ENCODE measurements at regions not wholly inside any gene's neighbourhood (a gene's known extent, or its start where the extent isn't known, plus 50 kb on each side); places are given as distances from the start of the nearest gene placed in this dataset.
"Not testable (repeated sequence)": the region's sequence is repeated elsewhere in the genome, so short reads cannot be mapped to it uniquely, and the experiment has no call there.

DNA sequence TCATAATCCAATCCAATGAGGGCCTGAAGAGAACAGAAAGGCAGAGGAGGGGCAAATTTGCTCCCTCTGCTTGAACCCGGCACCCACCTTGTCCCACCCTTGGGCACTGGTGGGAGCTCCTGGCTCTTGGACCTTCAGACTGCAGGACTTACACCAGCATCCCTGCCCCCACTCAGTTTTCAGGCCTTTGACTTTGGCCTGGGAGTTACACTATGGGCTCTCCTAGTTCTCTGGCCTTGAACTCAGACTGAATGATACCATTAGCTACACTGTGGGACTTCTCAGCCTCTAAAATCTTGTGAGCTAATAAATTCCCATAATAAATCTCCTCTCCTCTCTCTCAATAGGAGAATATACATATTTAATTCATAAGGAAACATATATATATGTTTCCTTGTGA, 114.4 kb downstream of the AHR start:
- Histone ChIP-seq H3K36me3 (ENCODE audit: control insufficient read depth, insufficient read depth, low read length) (no peaks in the 10 kb centered on the region), H3K27me3 (ENCODE audit: control insufficient read depth, insufficient read depth, low read length) (no peaks in the 10 kb centered on the region), H3K27ac (ENCODE audit: low read length) (no peak overlapping the region), H3K4me3 (ENCODE audit: low read length) (no peak overlapping the region), H3K9me3 (ENCODE audit: control insufficient read depth, insufficient read depth, low read length) (no peaks in the 10 kb centered on the region), H3K4me1 (ENCODE audit: control insufficient read depth, insufficient read depth, low read length) (no peaks in the 10 kb centered on the region)
- no CpG with 5 or more reads among the region's 1 CpG for WGBS (ENCODE audit: insufficient coverage, insufficient read length)
- DNase-seq (ENCODE audit: low read depth, low spot score) = no peak

GRCh38 chr7:17415955-17416354, 117.5 kb downstream of the AHR start:
- no CpG with 5 or more reads among the region's 2 CpGs for WGBS (ENCODE audit: insufficient coverage, insufficient read length)

GRCh38 chr7:17420308-17421015, 122.0 kb downstream of the AHR start:
- not testable (repeated sequence) for H3K9me3 ChIP-seq (ENCODE audit: control insufficient read depth, insufficient read depth, low read length); H3K27ac ChIP-seq (ENCODE audit: low read length); H3K27me3 ChIP-seq (ENCODE audit: control insufficient read depth, insufficient read depth, low read length); H3K4me3 ChIP-seq (ENCODE audit: low read length); H3K4me1 ChIP-seq (ENCODE audit: control insufficient read depth, insufficient read depth, low read length); H3K36me3 ChIP-seq (ENCODE audit: control insufficient read depth, insufficient read depth, low read length); DNase-seq (ENCODE audit: low read depth, low spot score)
- WGBS (ENCODE audit: insufficient coverage, insufficient read length) = no CpG with 5 or more reads among the region's 7 CpGs

More at GRCh38 chr7:17415955-17416354, 117.5 kb downstream of the AHR start:
- Histone ChIP-seq H3K36me3 (ENCODE audit: control insufficient read depth, insufficient read depth, low read length) (no peaks in the 10 kb centered on the region), H3K9me3 (ENCODE audit: control insufficient read depth, insufficient read depth, low read length) (no peaks in the 10 kb centered on the region), H3K4me1 (ENCODE audit: control insufficient read depth, insufficient read depth, low read length) (no peaks in the 10 kb centered on the region), H3K27ac (ENCODE audit: low read length) (no peak overlapping the region), H3K4me3 (ENCODE audit: low read length) (no peak overlapping the region), H3K27me3 (ENCODE audit: control insufficient read depth, insufficient read depth, low read length) (no peaks in the 10 kb centered on the region)
- no peak for DNase-seq (ENCODE audit: low read depth, low spot score)

DNA sequence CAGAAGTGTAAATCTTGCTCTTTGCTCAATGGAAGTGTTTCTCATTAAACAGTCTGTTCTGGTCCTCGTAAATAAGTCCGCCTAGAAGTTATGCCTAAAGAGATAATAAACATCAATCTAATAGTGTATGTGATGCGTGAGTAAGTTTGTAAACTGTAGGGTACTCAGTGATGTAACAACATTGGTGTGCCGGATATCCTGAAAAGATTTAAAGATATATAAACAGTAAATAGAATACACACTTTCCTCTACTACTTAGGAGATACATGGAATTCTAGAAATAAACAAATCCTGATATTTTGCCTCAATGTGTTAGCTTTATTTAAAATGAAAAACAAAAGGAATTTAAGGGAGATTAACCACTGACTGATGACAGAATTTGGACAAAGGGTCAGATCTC, 123.5 kb downstream of the AHR start:
- no CpG with 5 or more reads among the region's 4 CpGs for WGBS (ENCODE audit: insufficient coverage, insufficient read length)
- Histone ChIP-seq H3K9me3 (ENCODE audit: control insufficient read depth, insufficient read depth, low read length) (no peaks in the 10 kb centered on the region; the same call in 1 of the 2 replicates), H3K4me3 (ENCODE audit: low read length) (no peak overlapping the region), H3K27ac (ENCODE audit: low read length) (no peak overlapping the region), H3K4me1 (ENCODE audit: control insufficient read depth, insufficient read depth, low read length) (no peaks in the 10 kb centered on the region), H3K27me3 (ENCODE audit: control insufficient read depth, insufficient read depth, low read length) (no peaks in the 10 kb centered on the region), H3K36me3 (ENCODE audit: control insufficient read depth, insufficient read depth, low read length) (no peaks in the 10 kb centered on the region)
- no peak for DNase-seq (ENCODE audit: low read depth, low spot score)

GRCh38 chr7:17422966-17423365, 124.5 kb downstream of the AHR start:
- no peak overlapping the region for H3K27ac ChIP-seq (ENCODE audit: low read length)
- WGBS (ENCODE audit: insufficient coverage, insufficient read length) = no CpG with 5 or more reads among the region's 2 CpGs
- DNase-seq (ENCODE audit: low read depth, low spot score) = no peak

GRCh38 chr7:17427924-17428323, 129.5 kb downstream of the AHR start:
- H3K9me3 ChIP-seq (ENCODE audit: control insufficient read depth, insufficient read depth, low read length) = no peaks in the 10 kb centered on the region; the same call in 1 of the 2 replicates
- H3K27ac ChIP-seq (ENCODE audit: low read length) = no peak overlapping the region
- no peaks in the 10 kb centered on the region for H3K4me1 ChIP-seq (ENCODE audit: control insufficient read depth, insufficient read depth, low read length)
- H3K27me3 ChIP-seq (ENCODE audit: control insufficient read depth, insufficient read depth, low read length) = no peaks in the 10 kb centered on the region
- no peaks in the 10 kb centered on the region for H3K36me3 ChIP-seq (ENCODE audit: control insufficient read depth, insufficient read depth, low read length)
- H3K4me3 ChIP-seq (ENCODE audit: low read length) = no peak overlapping the region
- DNase-seq (ENCODE audit: low read depth, low spot score) = no peak

More at GRCh38 chr7:17422966-17423365, 124.5 kb downstream of the AHR start:
- H3K36me3 ChIP-seq (ENCODE audit: control insufficient read depth, insufficient read depth, low read length) = no peaks in the 10 kb centered on the region
- no peaks in the 10 kb centered on the region; the same call in 1 of the 2 replicates for H3K9me3 ChIP-seq (ENCODE audit: control insufficient read depth, insufficient read depth, low read length)
- H3K4me3 ChIP-seq (ENCODE audit: low read length) = no peak overlapping the region
- no peaks in the 10 kb centered on the region for H3K27me3 ChIP-seq (ENCODE audit: control insufficient read depth, insufficient read depth, low read length)
- no peaks in the 10 kb centered on the region for H3K4me1 ChIP-seq (ENCODE audit: control insufficient read depth, insufficient read depth, low read length)

- no peaks in the 10 kb centered on the region for H3K4me1 ChIP-seq (ENCODE audit: control insufficient read depth, insufficient read depth, low read length)
- no peaks in the 10 kb centered on the region for H3K36me3 ChIP-seq (ENCODE audit: control insufficient read depth, insufficient read depth, low read length)
- DNase-seq (ENCODE audit: low read depth, low spot score) = no peak
- H3K27ac ChIP-seq (ENCODE audit: low read length) = no peak overlapping the region
- no peaks in the 10 kb centered on the region for H3K27me3 ChIP-seq (ENCODE audit: control insufficient read depth, insufficient read depth, low read length)
- WGBS (ENCODE audit: insufficient coverage, insufficient read length) = no CpG with 5 or more reads among the region's 4 CpGs
- no peaks in the 10 kb centered on the region; the same call in 1 of the 2 replicates for H3K9me3 ChIP-seq (ENCODE audit: control insufficient read depth, insufficient read depth, low read length)
- H3K4me3 ChIP-seq (ENCODE audit: low read length) = no peak overlapping the region
Observed at GRCh38 chr7:17429579-17429978, 131.1 kb downstream of the AHR start.

DNA sequence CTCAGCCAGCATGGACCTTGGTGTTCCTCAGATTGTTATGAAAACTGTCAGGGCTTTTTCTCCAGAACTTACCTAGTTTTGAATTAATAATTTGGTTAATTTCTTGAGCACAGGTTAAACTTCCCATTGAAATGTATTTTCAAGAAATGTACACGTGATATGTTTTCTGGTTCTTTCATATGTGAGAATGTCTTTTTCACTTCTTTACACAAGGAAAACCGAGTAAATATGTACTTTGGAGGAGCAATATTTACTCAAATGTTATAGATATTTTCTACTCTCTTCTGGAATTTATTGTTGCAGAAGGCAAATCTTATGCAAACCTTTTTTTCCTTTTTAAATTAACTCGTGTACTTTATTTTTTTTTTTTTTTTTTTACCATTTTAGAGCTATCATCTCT, 134.3 kb downstream of the AHR start:
- H3K4me1 ChIP-seq (ENCODE audit: control insufficient read depth, insufficient read depth, low read length) = no peaks in the 10 kb centered on the region
- H3K36me3 ChIP-seq (ENCODE audit: control insufficient read depth, insufficient read depth, low read length) = no peaks in the 10 kb centered on the region
- no peak for DNase-seq (ENCODE audit: low read depth, low spot score)
- no peaks in the 10 kb centered on the region for H3K9me3 ChIP-seq (ENCODE audit: control insufficient read depth, insufficient read depth, low read length)
- no peak overlapping the region for H3K27ac ChIP-seq (ENCODE audit: low read length)
- H3K4me3 ChIP-seq (ENCODE audit: low read length) = no peak overlapping the region
- H3K27me3 ChIP-seq (ENCODE audit: control insufficient read depth, insufficient read depth, low read length) = no peaks in the 10 kb centered on the region
- WGBS (ENCODE audit: insufficient coverage, insufficient read length) = no CpG with 5 or more reads among the region's 3 CpGs

DNA sequence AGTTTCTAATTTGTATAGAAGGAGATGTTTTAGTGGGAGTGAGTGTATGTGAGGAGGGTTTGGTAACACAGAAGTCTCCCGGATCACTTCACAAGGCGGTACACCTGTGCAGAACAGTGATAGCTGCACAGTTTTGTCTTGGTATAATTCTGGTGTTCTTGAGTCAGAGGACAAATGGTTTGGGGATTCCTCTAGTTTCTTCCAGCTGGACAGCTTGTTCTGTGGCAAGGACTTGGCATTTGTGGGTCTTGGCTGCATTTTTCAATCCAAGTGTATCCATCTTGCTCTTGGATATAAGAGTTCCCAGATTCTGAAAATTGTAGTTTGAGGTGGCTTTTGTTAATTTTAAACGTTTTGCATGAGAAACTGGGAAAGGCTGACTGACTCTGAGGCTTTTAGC, 135.7 kb downstream of the AHR start:
- H3K9me3 ChIP-seq (ENCODE audit: control insufficient read depth, insufficient read depth, low read length) = no peaks in the 10 kb centered on the region
- WGBS (ENCODE audit: insufficient coverage, insufficient read length) = no CpG with 5 or more reads among the region's 3 CpGs
- H3K27ac ChIP-seq (ENCODE audit: low read length) = no peak overlapping the region
- DNase-seq (ENCODE audit: low read depth, low spot score) = no peak
- no peak overlapping the region for H3K4me3 ChIP-seq (ENCODE audit: low read length)
- H3K36me3 ChIP-seq (ENCODE audit: control insufficient read depth, insufficient read depth, low read length) = no peaks in the 10 kb centered on the region
- no peaks in the 10 kb centered on the region for H3K4me1 ChIP-seq (ENCODE audit: control insufficient read depth, insufficient read depth, low read length)
- H3K27me3 ChIP-seq (ENCODE audit: control insufficient read depth, insufficient read depth, low read length) = no peaks in the 10 kb centered on the region

DNA sequence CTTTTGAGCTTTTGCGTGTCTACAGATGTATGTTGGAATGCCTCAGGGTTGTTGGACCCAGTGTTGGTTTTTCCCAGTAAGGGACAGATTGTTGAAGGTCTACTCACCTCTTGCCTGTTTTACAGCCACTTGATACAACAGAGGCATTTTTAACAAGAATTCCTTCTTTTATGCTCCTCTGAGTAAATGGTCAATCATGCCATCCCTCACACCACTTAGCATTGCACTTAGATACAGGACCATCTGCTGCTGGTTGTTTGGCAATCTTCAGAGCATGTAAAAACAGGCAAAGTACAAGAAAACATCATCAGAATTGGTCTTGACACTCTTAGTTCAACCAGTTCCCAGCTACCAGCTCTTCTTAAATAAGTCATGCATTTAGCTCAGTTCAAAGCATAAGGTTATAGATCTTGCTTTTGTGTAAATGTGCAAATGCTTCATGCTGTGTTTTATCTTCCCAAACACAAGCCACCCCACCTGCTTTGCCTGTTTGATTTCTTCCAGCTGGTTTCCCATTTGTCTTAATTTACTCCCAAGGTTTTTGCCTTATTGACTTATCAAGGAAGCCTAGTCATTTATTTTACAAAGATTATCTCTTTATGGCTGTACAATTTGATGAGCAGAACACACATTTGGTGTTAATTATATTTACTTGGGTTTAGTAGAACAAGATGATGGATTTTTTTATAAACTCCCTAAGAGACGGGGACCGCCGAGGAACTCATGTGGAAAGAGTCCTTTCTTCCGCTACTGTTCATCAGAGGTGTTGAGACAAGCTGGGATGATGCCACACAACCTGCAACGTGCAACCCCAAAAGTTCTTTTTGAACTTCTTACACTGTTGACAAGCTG, 136.6 kb downstream of the AHR start:
- no CpG with 5 or more reads among the region's 6 CpGs for WGBS (ENCODE audit: insufficient coverage, insufficient read length)
- H3K4me1 ChIP-seq (ENCODE audit: control insufficient read depth, insufficient read depth, low read length) = no peaks in the 10 kb centered on the region
- no peaks in the 10 kb centered on the region for H3K27me3 ChIP-seq (ENCODE audit: control insufficient read depth, insufficient read depth, low read length)

More for the DNA sequence above, 136.6 kb downstream of the AHR start:
- no peaks in the 10 kb centered on the region for H3K9me3 ChIP-seq (ENCODE audit: control insufficient read depth, insufficient read depth, low read length)
- DNase-seq (ENCODE audit: low read depth, low spot score) = no peak
- no peak overlapping the region for H3K4me3 ChIP-seq (ENCODE audit: low read length)
- no peak overlapping the region for H3K27ac ChIP-seq (ENCODE audit: low read length)
- H3K36me3 ChIP-seq (ENCODE audit: control insufficient read depth, insufficient read depth, low read length) = no peaks in the 10 kb centered on the region
